Renal pelvis (tissue), 1 donor: ENCODE measurements at regions not wholly inside any gene's neighbourhood (a gene's known extent, or its start where the extent isn't known, plus 50 kb on each side); places are given as distances from the start of the nearest gene placed in this dataset.
"Not testable (repeated sequence)": the region's sequence is repeated elsewhere in the genome, so short reads cannot be mapped to it uniquely, and the experiment has no call there.

ENCODE experiments used
- DNase-seq: peaks from one replicate; pipeline ENCODE4 v3.0.0-alpha.2; 2013

- DNase-seq = no peak
Observed at GRCh38 chr2:176424746-176425145, 155.5 kb downstream of the MTX2 start.

- DNase-seq = no peak
Observed at GRCh38 chr2:176427549-176427948, 158.3 kb downstream of the MTX2 start.

GRCh38 chr2:176428944-176429469 is 159.8 kb downstream of the MTX2 start:
- not testable (repeated sequence) for DNase-seq

- no peak for DNase-seq
Observed at GRCh38 chr2:176432434-176432833, 163.2 kb downstream of the MTX2 start.

GRCh38 chr2:176435729-176436128 is 166.5 kb downstream of the MTX2 start:
- peak; percentile 82 for DNase-seq

GRCh38 chr2:176443946-176444345 is 174.7 kb downstream of the MTX2 start:
- DNase-seq = no peak

GRCh38 chr2:176445956-176446355 is 176.7 kb downstream of the MTX2 start:
- no peak for DNase-seq

GRCh38 chr2:176446718-176447414 is 177.6 kb downstream of the MTX2 start:
- DNase-seq = no peak

- DNase-seq = no peak
Observed at GRCh38 chr2:176447616-176448015, 178.4 kb downstream of the MTX2 start.

- no peak for DNase-seq
Observed at GRCh38 chr2:176449852-176450251, 180.6 kb downstream of the MTX2 start.

- no peak for DNase-seq
Observed at GRCh38 chr2:176453784-176454183, 184.5 kb downstream of the MTX2 start.

- DNase-seq = peak; percentile 90
Observed at GRCh38 chr2:176454893-176455815, 185.9 kb downstream of the MTX2 start.

- DNase-seq = no peak
Observed at GRCh38 chr2:176455816-176456291, 186.6 kb downstream of the MTX2 start.

GRCh38 chr2:176457481-176457880 is 188.2 kb downstream of the MTX2 start:
- DNase-seq = no peak

- DNase-seq = no peak
Observed at GRCh38 chr2:176461098-176461808, 192.0 kb downstream of the MTX2 start.

GRCh38 chr2:176461809-176462670 is 192.8 kb downstream of the MTX2 start:
- no peak for DNase-seq

- DNase-seq = no peak
Observed at GRCh38 chr2:176463546-176463945, 194.3 kb downstream of the MTX2 start.

GRCh38 chr2:176464886-176465564 is 195.8 kb downstream of the MTX2 start:
- no peak for DNase-seq

- no peak for DNase-seq
Observed at GRCh38 chr2:176466918-176467452, 197.7 kb downstream of the MTX2 start.

GRCh38 chr2:176467595-176467994 is 198.4 kb downstream of the MTX2 start:
- no peak for DNase-seq
